ELF-1 (cell line): ENCODE measurements at regions not wholly inside any gene's neighbourhood (a gene's known extent, or its start where the extent isn't known, plus 50 kb on each side); places are given as distances from the start of the nearest gene placed in this dataset.

Experiments
- DNase-seq: peaks from one replicate; pipeline ENCODE4 v3.0.0-alpha.2; 2016; ENCODE audit warnings: low read depth, low spot score

- peak; percentile 45 for DNase-seq
Measured at GRCh38 chr5:62982348-62982747, 403.7 kb downstream of the LRRC70 start.

- no peak for DNase-seq
Measured at GRCh38 chr5:62980884-62981283, 402.3 kb downstream of the LRRC70 start.

GRCh38 chr5:62979472-62979871 lies 400.9 kb downstream of the LRRC70 start:
- no peak for DNase-seq

- no peak for DNase-seq
Measured at GRCh38 chr5:62977661-62978060, 399.0 kb downstream of the LRRC70 start.

- DNase-seq, result no peak
Measured at GRCh38 chr5:62974623-62975022, 396.0 kb downstream of the LRRC70 start.

- DNase-seq, result peak; percentile 10
Measured at GRCh38 chr5:62969409-62970120, 390.9 kb downstream of the LRRC70 start.

- no peak for DNase-seq
Measured at GRCh38 chr5:62964428-62964827, 385.8 kb downstream of the LRRC70 start.

DNA sequence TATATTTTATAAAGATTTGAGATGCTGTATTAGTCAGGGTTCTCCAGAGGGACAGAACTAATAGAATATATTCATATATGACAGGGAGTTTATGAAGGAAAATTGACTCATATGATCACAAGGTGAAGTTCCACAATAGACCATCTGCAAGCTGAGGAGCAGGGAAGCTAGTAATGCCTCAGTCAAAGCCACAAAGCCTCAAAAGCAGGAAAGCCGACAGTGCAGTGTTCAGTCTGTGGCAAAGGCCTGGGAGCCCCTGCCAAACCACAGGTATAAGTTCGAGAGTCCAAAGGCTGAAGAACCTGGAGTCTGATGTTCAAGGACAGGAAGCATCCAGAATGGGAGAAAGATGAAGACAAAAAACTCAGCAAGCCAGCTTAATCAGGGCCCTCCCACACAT lies 382.2 kb downstream of the LRRC70 start:
- no peak for DNase-seq

GRCh38 chr5:62956597-62956996 lies 378.0 kb downstream of the LRRC70 start:
- no peak for DNase-seq

GRCh38 chr5:62954578-62954977 lies 376.0 kb downstream of the LRRC70 start:
- no peak for DNase-seq

- DNase-seq, result no peak
Measured at GRCh38 chr5:62948301-62948700, 369.7 kb downstream of the LRRC70 start.

GRCh38 chr5:62942384-62942783 lies 363.8 kb downstream of the LRRC70 start:
- no peak for DNase-seq

- DNase-seq, result peak; percentile 6
Measured at GRCh38 chr5:62938927-62939326, 360.3 kb downstream of the LRRC70 start.

DNA sequence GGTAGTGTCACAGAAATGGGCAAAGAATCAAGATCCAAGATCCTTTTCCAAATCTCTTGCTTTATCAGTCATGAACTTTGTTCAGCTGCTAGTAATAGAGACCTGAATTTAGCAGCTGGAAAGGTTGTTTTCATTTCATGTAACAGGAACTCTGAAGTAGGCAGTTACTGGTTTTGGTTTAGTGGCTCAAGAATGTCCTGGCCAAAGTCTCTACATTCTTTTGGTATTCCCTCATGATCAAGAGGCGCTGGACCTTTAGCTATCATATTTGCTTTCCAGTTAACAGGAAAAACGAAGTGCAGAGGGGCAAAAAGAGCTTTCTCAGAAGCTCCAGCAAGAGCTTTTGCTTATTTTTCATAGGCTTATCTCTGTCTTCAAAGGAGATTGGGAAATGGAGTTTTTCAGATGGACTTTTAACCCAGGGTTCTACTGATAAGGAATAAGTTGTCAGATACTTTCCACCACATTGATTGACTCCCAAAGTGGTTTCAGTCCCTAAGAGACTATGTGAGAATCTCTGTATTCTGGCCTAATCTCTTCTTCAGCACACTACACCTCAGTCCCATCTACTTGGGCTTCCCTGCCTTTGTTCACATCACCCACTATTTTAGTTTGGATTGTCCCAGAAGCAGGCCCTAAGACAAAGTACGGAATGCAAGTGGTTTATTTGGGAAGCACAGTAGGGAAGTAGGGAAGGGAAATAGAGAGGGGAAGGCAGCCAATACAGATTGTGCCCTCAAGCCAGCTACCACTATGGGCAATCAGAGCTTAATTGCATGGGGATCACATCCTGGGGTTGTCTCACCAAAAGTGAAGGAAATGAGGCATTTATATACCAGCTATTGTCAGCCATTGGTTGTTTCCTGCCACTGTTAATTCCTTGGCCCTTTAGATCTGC lies 359.3 kb downstream of the LRRC70 start:
- peak; percentile 1 for DNase-seq

GRCh38 chr5:62935660-62936059 lies 357.0 kb downstream of the LRRC70 start:
- no peak for DNase-seq

- DNase-seq, result no peak
Measured at GRCh38 chr5:62934319-62934718, 355.7 kb downstream of the LRRC70 start.

DNA sequence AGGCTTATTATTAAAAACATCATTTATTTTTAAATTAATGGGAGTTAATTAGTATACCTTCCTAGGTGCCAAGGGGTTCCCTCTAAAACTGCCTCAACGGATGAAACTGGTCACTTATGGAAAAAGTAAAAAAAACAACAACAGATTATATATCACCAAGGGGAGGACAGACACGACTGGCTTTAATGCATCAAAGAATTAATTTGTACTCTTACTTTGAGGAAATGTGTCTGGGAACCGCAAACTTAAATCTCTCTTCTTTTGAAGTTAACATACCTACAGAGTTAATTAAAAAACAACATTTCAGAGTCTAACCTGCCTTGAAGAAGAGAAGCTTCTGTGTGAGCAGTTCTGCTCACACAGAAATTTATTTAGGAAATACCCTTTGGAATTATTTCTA lies 354.6 kb downstream of the LRRC70 start:
- DNase-seq, result no peak

DNA sequence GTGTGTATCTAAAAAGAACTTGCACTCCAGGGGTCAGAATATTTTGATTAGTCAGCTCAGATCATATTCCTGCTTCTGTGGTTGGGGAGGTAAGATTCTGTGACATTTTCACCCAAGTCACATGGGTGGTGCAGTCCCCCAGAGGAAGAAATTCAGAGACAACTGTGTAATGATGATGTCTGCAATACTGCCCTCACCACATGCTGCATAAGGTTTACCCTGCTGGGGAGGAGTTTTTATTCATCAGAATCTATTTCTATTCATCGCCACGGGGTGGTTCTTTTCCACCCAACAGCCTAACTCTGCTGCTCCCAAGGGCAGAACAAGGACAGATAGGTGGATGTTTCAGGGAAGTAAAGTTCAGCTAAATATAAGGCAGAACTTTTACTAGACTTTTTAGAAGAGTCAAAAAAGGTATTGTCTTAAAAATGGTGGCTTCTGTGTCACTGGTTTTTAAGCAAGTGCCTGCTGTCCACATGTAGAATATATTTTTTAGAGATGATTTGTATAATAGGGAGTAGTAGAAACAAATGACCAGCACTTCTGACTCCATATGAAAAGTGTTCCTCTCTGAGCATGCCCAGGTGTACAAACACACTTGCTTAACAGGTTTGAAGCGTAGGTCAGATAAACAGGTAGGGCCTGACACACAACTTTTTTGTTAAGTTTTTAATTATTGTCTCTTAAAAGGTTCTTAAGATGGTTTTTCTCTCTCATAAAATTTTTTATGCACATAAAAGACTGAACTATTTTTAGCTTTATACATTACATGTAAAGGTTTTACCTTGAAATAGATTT lies 352.7 kb downstream of the LRRC70 start:
- DNase-seq, result no peak

DNA sequence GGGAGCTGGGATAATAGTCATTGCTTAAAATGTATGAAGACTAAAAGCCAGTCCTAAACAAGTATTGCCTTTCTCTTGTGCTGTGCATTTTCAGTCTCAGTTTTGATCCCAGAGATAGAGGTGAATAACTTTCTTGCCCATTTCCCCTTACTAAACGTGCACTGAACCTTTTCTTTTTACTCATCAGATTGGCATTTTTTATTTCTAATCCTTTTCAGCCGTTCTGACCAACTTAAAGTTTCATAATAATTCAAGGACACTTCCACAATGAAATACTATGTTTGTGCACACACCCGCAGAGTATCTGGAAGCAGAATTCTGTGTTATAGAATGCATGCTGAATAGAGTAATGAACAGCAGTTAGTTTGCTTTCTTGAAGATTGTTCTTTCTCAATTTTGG lies 343.6 kb downstream of the LRRC70 start:
- no peak for DNase-seq

- no peak for DNase-seq
Measured at GRCh38 chr5:62920856-62921255, 342.2 kb downstream of the LRRC70 start.

GRCh38 chr5:62909326-62909725 lies 330.7 kb downstream of the LRRC70 start:
- DNase-seq, result no peak

DNA sequence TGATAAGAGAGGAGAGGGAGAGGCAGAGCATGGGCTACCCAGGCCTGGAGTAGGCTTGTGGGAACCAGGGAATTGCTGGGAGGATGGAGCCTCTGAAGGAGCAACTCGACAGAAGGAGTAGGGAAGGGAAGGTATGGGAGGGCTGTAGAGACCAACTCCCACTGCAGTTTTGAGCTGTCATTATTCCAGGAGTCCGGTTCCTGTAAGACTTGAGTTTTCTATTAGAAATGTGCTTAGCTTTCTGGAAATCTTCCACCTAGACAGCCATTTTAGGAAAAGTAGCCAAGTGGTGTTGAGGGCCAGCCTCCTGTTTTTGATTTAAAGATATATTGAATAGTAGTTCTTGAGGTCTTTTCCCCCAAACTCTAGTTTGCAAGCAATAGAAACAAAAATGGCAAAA lies 323.5 kb downstream of the LRRC70 start:
- no peak for DNase-seq
